HG02642 (cell line): ENCODE measurements at regions not wholly inside any gene's neighbourhood (a gene's known extent, or its start where the extent isn't known, plus 50 kb on each side); places are given as distances from the start of the nearest gene placed in this dataset.
"Not testable (repeated sequence)": the region's sequence is repeated elsewhere in the genome, so short reads cannot be mapped to it uniquely, and the experiment has no call there.

Experiments
- ATAC-seq: cut with Tn5 transposase; IDR thresholded peaks from one replicate; pipeline ENCODE4 v1.9.1; 2021; ENCODE audit warnings: mild to moderate bottlenecking; ENCODE audit not compliant: unreplicated experiment, poor library complexity

GRCh38 chrX:125378205-125378604, 58.5 kb downstream of the TEX13C start:
- ATAC-seq = no peak

GRCh38 chrX:125378770-125379169, 59.1 kb downstream of the TEX13C start:
- no peak for ATAC-seq

GRCh38 chrX:125382148-125382628, 62.5 kb downstream of the TEX13C start:
- ATAC-seq = no peak

GRCh38 chrX:125382889-125383288, 63.2 kb downstream of the TEX13C start:
- no peak for ATAC-seq

GRCh38 chrX:125384867-125385266, 65.2 kb downstream of the TEX13C start:
- no peak for ATAC-seq

- no peak for ATAC-seq
Measured at GRCh38 chrX:125387945-125388344, 68.3 kb downstream of the TEX13C start.

GRCh38 chrX:125394449-125394848, 74.8 kb downstream of the TEX13C start:
- no peak for ATAC-seq

- no peak for ATAC-seq
Measured at GRCh38 chrX:125395626-125396025, 76.0 kb downstream of the TEX13C start.

GRCh38 chrX:125398959-125399440, 79.3 kb downstream of the TEX13C start:
- ATAC-seq = no peak

- ATAC-seq = no peak
Measured at GRCh38 chrX:125402807-125403206, 83.1 kb downstream of the TEX13C start.

GRCh38 chrX:125404667-125405160, 85.0 kb downstream of the TEX13C start:
- no peak for ATAC-seq

GRCh38 chrX:125405339-125405738, 85.7 kb downstream of the TEX13C start:
- no peak for ATAC-seq

- no peak for ATAC-seq
Measured at GRCh38 chrX:125407314-125407713, 87.6 kb downstream of the TEX13C start.

GRCh38 chrX:125420809-125421208, 101.1 kb downstream of the TEX13C start:
- no peak for ATAC-seq

GRCh38 chrX:125422986-125423385, 103.3 kb downstream of the TEX13C start:
- no peak for ATAC-seq

GRCh38 chrX:125424536-125424935, 104.9 kb downstream of the TEX13C start:
- no peak for ATAC-seq

GRCh38 chrX:125436855-125437254, 117.2 kb downstream of the TEX13C start:
- no peak for ATAC-seq

GRCh38 chrX:125439194-125439849, 119.7 kb downstream of the TEX13C start:
- no peak for ATAC-seq

GRCh38 chrX:125444659-125445058, 125.0 kb downstream of the TEX13C start:
- ATAC-seq = no peak

GRCh38 chrX:125475482-125475881, 155.8 kb downstream of the TEX13C start:
- no peak for ATAC-seq

- no peak for ATAC-seq
Measured at GRCh38 chrX:125492439-125492838, 172.8 kb downstream of the TEX13C start.

- not testable (repeated sequence) for ATAC-seq
Measured at GRCh38 chrX:125493004-125493403, 173.3 kb downstream of the TEX13C start.
